GM12878 (cell line): ENCODE measurements at regions not wholly inside any gene's neighbourhood (a gene's known extent, or its start where the extent isn't known, plus 50 kb on each side); places are given as distances from the start of the nearest gene placed in this dataset.

Experiments used
- CHD2 ChIP-seq: IDR thresholded peaks from 2 replicates; pipeline ENCODE4 v1.6.1; 2011; ENCODE audit warnings: low read depth, low read length, improper control_type of control experiment, borderline replicate concordance
- CREB1 ChIP-seq: IDR thresholded peaks from 2 replicates; pipeline ENCODE4 v1.6.1; 2012; ENCODE audit warnings: low read depth, mild to moderate bottlenecking, inconsistent platforms
- CTCF ChIP-seq, 3 experiments: IDR thresholded peaks in 2 of 3; conservative IDR thresholded peaks in 1 of 3; 2 replicates each; pipeline ENCODE4 v1.5.1; 2011; ENCODE audit warnings: low read depth in 3 of 3, low read length in 3 of 3, mild to moderate bottlenecking in 3 of 3, control low read depth in 2 of 3, moderate library complexity in 2 of 3, inconsistent platforms in 1 of 3, mixed read lengths in 1 of 3; ENCODE audit not compliant: control insufficient read depth in 2 of 3, insufficient read depth in 1 of 3; ENCODE audit errors: extremely low read depth in 1 of 3
- ETV6 ChIP-seq, 2 experiments: fragments of 450-650 bp in 1 of 2; IDR thresholded peaks in 1 of 2; conservative IDR thresholded peaks in 1 of 2; 2 replicates each; pipeline ENCODE4 v1.6.1; 2014; ENCODE audit warnings: antibody characterized with exemption in 1 of 2, borderline replicate concordance in 1 of 2, low read depth in 1 of 2, mild to moderate bottlenecking in 1 of 2, moderate library complexity in 1 of 2
- JUNB ChIP-seq: IDR thresholded peaks from 2 replicates; pipeline ENCODE4 v1.6.1; 2016; ENCODE audit warnings: antibody characterized with exemption, mild to moderate bottlenecking
- NFXL1 ChIP-seq: fragments of 450-650 bp; IDR thresholded peaks from 2 replicates; pipeline ENCODE4 v1.6.1; 2017; ENCODE audit warnings: antibody characterized with exemption, mild to moderate bottlenecking, borderline replicate concordance
- NFYB ChIP-seq: IDR thresholded peaks from 2 replicates; pipeline ENCODE4 v1.6.1; 2011; ENCODE audit warnings: low read depth, mild to moderate bottlenecking, low read length, improper control_type of control experiment, moderate library complexity; ENCODE audit not compliant: insufficient read depth
- POLR2A ChIP-seq: IDR thresholded peaks from 2 replicates; pipeline ENCODE4 v1.6.1; 2011; ENCODE audit warnings: low read depth, mild to moderate bottlenecking, low read length
- POLR2AphosphoS5 ChIP-seq: IDR thresholded peaks from 2 replicates; pipeline ENCODE4 v1.6.1; 2011; ENCODE audit warnings: mild to moderate bottlenecking, low read length, inconsistent platforms
- SREBF2 ChIP-seq: IDR thresholded peaks from 2 replicates; pipeline ENCODE4 v1.6.1; 2012; ENCODE audit warnings: mild to moderate bottlenecking, low read length
- TCF7 ChIP-seq: IDR thresholded peaks from 2 replicates; pipeline ENCODE4 v1.6.1; 2014; ENCODE audit warnings: antibody characterized with exemption, borderline replicate concordance
- ZZZ3 ChIP-seq: IDR thresholded peaks from 2 replicates; pipeline ENCODE4 v1.6.1; 2011; ENCODE audit warnings: low read depth; ENCODE audit not compliant: control insufficient read depth, insufficient read length

GRCh38 chr22:48440673-48441552 is 1386.8 kb downstream of the BRD1 start:
- TF ChIP-seq ETV6 (conservative IDR thresholded peaks at IDR 0.05 in 1 of 2, IDR thresholded peaks at IDR 0.05 in 1 of 2; ENCODE audit: borderline replicate concordance in 1 of 2, low read depth in 1 of 2) (no peak), NFYB (no peak), POLR2AphosphoS5 (no peak), CHD2 (no peak), NFXL1 (no peak), POLR2A (no peak), SREBF2 (no peak), ZZZ3 (no peak), CREB1 (no peak), JUNB (no peak), CTCF (IDR thresholded peaks at IDR 0.05 in 2 of 3, conservative IDR thresholded peaks at IDR 0.05 in 1 of 3; ENCODE audit: control insufficient read depth in 2 of 3, extremely low read depth in 1 of 3, insufficient read depth in 1 of 3, low read depth in 3 of 3, low read length in 3 of 3) (no peak), TCF7 (no peak)
